OCI-LY1 (cell line): ENCODE measurements at regions not wholly inside any gene's neighbourhood (a gene's known extent, or its start where the extent isn't known, plus 50 kb on each side); places are given as distances from the start of the nearest gene placed in this dataset.

Experiments used
- H2AFZ ChIP-seq: fragments of 200-600 bp; sonication (generic), shearing (Covaris generic); 2 replicates; pipeline ENCODE4 v1.6.0; 2014; ENCODE audit warnings: antibody characterized with exemption, mild to moderate bottlenecking, low read length
- H3F3A ChIP-seq: fragments of 200-600 bp; sonication (generic), shearing (Covaris generic); 2 replicates; pipeline ENCODE4 v1.6.0; 2014; ENCODE audit warnings: mild to moderate bottlenecking, antibody characterized with exemption, low read length, moderate library complexity; ENCODE audit not compliant: insufficient read depth
- H3K27ac ChIP-seq: fragments of 200-600 bp; sonication (generic); 2 replicates; pipeline ENCODE4 v1.5.1; 2014; ENCODE audit warnings: low read length, mixed run types, mild to moderate bottlenecking, low read depth; ENCODE audit not compliant: poor library complexity, severe bottlenecking
- H3K27me3 ChIP-seq: fragments of 200-600 bp; sonication (generic); 2 replicates; pipeline ENCODE4 v1.6.0; 2014; ENCODE audit warnings: antibody characterized with exemption, mild to moderate bottlenecking, low read length, moderate library complexity; ENCODE audit not compliant: insufficient read depth
- H3K36me3 ChIP-seq: fragments of 200-600 bp; sonication (generic); 2 replicates; pipeline ENCODE4 v1.6.1; 2014; ENCODE audit warnings: mild to moderate bottlenecking, antibody characterized with exemption, low read length, moderate library complexity, mixed read lengths; ENCODE audit not compliant: insufficient read depth
- H3K4me1 ChIP-seq: fragments of 200-600 bp; sonication (generic); 2 replicates; pipeline ENCODE4 v1.5.1; 2014; ENCODE audit warnings: mild to moderate bottlenecking, low read length, moderate library complexity; ENCODE audit not compliant: insufficient read depth, severe bottlenecking
- H3K4me2 ChIP-seq: fragments of 200-600 bp; sonication (generic), shearing (Covaris generic); 2 replicates; pipeline ENCODE4 v1.6.1; 2014; ENCODE audit warnings: low read length
- H3K4me3 ChIP-seq: fragments of 200-600 bp; sonication (generic); 2 replicates; pipeline ENCODE4 v1.5.1; 2014; ENCODE audit warnings: low read length, low read depth, mild to moderate bottlenecking, mixed read lengths; ENCODE audit not compliant: poor library complexity, severe bottlenecking
- H3K79me2 ChIP-seq: fragments of 200-600 bp; shearing (Covaris generic); 2 replicates; pipeline ENCODE4 v1.6.1; 2016; ENCODE audit warnings: mixed run types, low read length, mixed read lengths; ENCODE audit not compliant: insufficient read depth
- H3K9ac ChIP-seq: fragments of 200-600 bp; sonication (generic), shearing (Covaris generic); 2 replicates; pipeline ENCODE4 v1.6.1; 2014; ENCODE audit warnings: mild to moderate bottlenecking, low read length, mixed read lengths
- H3K9me2 ChIP-seq: fragments of 200-600 bp; sonication (generic), shearing (Covaris generic); 2 replicates; pipeline ENCODE4 v1.6.1; 2014; ENCODE audit warnings: low read depth, mild to moderate bottlenecking, low read length, mixed read lengths
- H3K9me3 ChIP-seq: fragments of 200-600 bp; shearing (Covaris generic); 2 replicates; pipeline ENCODE4 v1.6.1; 2014; ENCODE audit warnings: low read length, mixed read lengths
- H4K20me1 ChIP-seq: fragments of 200-600 bp; sonication (generic), shearing (Covaris generic); 2 replicates; pipeline ENCODE4 v1.6.0; 2016; ENCODE audit warnings: mild to moderate bottlenecking, low read length; ENCODE audit not compliant: insufficient read depth
- EZH2 ChIP-seq: fragments of 200-600 bp; sonication (generic), shearing (Covaris generic); IDR thresholded peaks from 2 replicates; pipeline ENCODE4 v1.8.0; 2017; ENCODE audit warnings: borderline replicate concordance, mixed run types, mild to moderate bottlenecking, antibody characterized with exemption, low read length, moderate library complexity, mixed read lengths
- TF ChIP-seq, protein P1 (sequence below): fragments of 200-600 bp; sonication (generic), shearing (Covaris generic); IDR thresholded peaks from 2 replicates; pipeline ENCODE4 v1.5.1; 2017; ENCODE audit warnings: mild to moderate bottlenecking, antibody characterized with exemption, low read length, moderate library complexity, mixed read lengths

DNA sequence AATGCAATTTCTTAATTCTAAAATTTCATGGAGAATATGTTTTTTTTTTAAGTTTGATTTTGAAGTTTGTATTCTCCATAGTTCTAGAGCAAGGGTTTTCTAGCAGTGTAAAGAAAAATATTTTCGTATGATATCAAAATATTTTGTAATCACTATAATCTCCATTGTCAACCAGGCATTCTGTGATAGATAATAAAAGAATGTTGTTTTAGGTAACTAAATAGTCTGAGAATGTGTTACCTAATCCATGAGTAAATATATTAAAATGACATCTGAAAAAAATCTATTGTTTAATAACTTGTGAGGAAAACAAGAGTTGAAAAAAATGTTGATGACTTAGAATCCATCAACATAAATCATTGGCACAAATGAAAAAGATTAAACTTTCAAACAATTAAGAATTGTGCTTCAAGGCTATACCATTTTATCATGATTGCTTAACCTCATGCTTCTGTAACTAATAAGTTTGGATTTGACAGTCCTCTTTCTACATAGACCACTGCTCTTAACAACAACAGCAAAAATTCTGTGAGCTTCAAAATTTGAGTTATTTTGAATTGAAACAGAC, 2211.8 kb downstream of the LRRC4C start:
- no peak overlapping the region for H3K4me2 ChIP-seq
- H3F3A ChIP-seq = no peaks in the 10 kb centered on the region
- H3K36me3 ChIP-seq = no peaks in the 10 kb centered on the region
- no peaks in the 10 kb centered on the region for H3K9me2 ChIP-seq
- no peak overlapping the region for H3K4me3 ChIP-seq
- H3K9me3 ChIP-seq = no peaks in the 10 kb centered on the region
- no peak overlapping the region for H3K27ac ChIP-seq
- TF ChIP-seq, protein P1, sequence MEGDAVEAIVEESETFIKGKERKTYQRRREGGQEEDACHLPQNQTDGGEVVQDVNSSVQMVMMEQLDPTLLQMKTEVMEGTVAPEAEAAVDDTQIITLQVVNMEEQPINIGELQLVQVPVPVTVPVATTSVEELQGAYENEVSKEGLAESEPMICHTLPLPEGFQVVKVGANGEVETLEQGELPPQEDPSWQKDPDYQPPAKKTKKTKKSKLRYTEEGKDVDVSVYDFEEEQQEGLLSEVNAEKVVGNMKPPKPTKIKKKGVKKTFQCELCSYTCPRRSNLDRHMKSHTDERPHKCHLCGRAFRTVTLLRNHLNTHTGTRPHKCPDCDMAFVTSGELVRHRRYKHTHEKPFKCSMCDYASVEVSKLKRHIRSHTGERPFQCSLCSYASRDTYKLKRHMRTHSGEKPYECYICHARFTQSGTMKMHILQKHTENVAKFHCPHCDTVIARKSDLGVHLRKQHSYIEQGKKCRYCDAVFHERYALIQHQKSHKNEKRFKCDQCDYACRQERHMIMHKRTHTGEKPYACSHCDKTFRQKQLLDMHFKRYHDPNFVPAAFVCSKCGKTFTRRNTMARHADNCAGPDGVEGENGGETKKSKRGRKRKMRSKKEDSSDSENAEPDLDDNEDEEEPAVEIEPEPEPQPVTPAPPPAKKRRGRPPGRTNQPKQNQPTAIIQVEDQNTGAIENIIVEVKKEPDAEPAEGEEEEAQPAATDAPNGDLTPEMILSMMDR = no peak
- H3K27me3 ChIP-seq = no peaks in the 10 kb centered on the region
- no peaks in the 10 kb centered on the region for H3K4me1 ChIP-seq
- no peak overlapping the region for H2AFZ ChIP-seq
- H3K79me2 ChIP-seq = no peaks in the 10 kb centered on the region
- no peak overlapping the region for H3K9ac ChIP-seq
- H4K20me1 ChIP-seq = no peaks in the 10 kb centered on the region

DNA sequence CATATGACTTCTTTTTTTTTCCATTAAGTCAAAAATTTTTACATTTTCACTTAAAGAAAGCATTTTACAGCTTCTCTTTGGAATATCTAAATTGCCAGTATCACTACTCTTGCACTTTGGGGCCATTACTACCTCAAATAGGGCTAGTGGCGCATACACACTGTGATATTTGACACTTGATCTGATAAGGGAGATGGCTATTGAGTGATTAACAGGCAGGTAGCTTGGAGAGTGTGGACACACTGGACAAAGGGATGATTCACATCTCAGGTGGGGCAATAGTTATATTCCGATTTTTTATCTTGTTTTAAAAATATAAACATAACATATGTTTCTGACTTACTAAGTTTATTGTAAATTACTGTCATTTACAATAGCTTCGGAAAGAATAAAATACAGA, 2219.9 kb downstream of the LRRC4C start:
- Histone ChIP-seq H3K4me2 (no peak overlapping the region), H3K36me3 (no peaks in the 10 kb centered on the region), H3K27ac (no peak overlapping the region), H2AFZ (no peak overlapping the region), H3K4me1 (no peaks in the 10 kb centered on the region), H3K4me3 (no peak overlapping the region), H3K9ac (no peak overlapping the region), H3K79me2 (no peaks in the 10 kb centered on the region), H3K9me2 (no peaks in the 10 kb centered on the region), H4K20me1 (no peaks in the 10 kb centered on the region), H3K9me3 (no peaks in the 10 kb centered on the region), H3F3A (no peaks in the 10 kb centered on the region), H3K27me3 (no peaks in the 10 kb centered on the region)
- no peak for TF ChIP-seq EZH2
- TF ChIP-seq, protein P1 = no peak

DNA sequence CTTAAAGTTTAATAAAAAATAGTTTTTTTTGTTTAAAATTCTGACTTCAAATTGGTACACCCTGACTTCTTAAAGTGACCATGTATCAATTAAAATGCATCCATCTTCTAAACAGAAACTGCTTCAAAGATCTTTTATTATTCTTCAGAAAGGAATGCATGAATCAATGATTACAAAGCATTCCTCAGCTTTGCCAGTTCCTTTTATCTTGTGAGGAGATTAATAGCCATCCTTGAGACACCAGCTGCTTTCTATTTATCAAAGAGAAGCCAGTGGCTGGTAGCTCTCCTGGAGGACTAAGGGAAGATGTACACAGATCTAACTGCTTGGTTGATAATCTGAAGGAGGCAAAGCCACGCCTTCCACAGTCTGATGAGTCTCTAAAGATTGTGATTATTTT, 2222.5 kb downstream of the LRRC4C start:
- Histone ChIP-seq H3K27ac (no peak overlapping the region), H4K20me1 (no peaks in the 10 kb centered on the region), H3F3A (no peaks in the 10 kb centered on the region), H3K9me3 (no peaks in the 10 kb centered on the region), H3K4me3 (no peak overlapping the region), H2AFZ (no peak overlapping the region), H3K9me2 (no peaks in the 10 kb centered on the region), H3K4me1 (no peaks in the 10 kb centered on the region), H3K27me3 (no peaks in the 10 kb centered on the region), H3K79me2 (no peaks in the 10 kb centered on the region), H3K36me3 (no peaks in the 10 kb centered on the region), H3K9ac (no peak overlapping the region), H3K4me2 (no peak overlapping the region)
- TF ChIP-seq, protein P1 = no peak
- TF ChIP-seq EZH2 = no peak
